GM20431 (cell line): ENCODE measurements at regions not wholly inside any gene's neighbourhood (a gene's known extent, or its start where the extent isn't known, plus 50 kb on each side); places are given as distances from the start of the nearest gene placed in this dataset.

Source experiments
- in situ Hi-C: fragments of 300-500 bp; cut with MseI, MboI; formaldehyde crosslinking; loops from one replicate; pipeline ENCODE4 v1.15.0; 2020; ENCODE audit warnings: low sequenced_read_pairs; ENCODE audit not compliant: unreplicated experiment

- in situ Hi-C loops, result no loop called here
Observed at GRCh38 chrY:8151561-8151960, 1185.7 kb upstream of the TSPY4 start.

DNA sequence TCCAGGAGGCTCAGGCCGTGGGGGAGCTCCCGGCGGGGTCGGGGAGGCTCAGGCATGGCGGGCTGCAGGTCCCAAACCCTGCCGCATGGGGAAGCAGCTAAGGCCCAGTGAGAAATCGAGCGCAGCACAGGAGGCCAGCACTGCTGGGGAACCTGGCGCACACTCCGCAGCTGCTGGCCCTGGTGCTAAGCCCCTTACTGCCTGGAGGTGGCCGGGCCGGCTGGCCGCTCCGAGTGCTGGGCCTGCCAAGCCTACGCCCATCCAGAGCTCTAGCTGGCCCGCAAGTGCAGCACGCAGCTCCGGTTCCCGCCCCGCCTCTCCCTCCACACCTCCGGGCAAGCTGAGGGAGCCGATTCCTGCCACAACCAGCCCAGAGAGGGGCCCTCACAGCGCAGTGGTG lies 1208.7 kb upstream of the TSPY4 start:
- in situ Hi-C loops, result no loop called here

GRCh38 chrY:8125907-8126571 lies 1211.2 kb upstream of the TSPY4 start:
- in situ Hi-C loops, result no loop called here

DNA sequence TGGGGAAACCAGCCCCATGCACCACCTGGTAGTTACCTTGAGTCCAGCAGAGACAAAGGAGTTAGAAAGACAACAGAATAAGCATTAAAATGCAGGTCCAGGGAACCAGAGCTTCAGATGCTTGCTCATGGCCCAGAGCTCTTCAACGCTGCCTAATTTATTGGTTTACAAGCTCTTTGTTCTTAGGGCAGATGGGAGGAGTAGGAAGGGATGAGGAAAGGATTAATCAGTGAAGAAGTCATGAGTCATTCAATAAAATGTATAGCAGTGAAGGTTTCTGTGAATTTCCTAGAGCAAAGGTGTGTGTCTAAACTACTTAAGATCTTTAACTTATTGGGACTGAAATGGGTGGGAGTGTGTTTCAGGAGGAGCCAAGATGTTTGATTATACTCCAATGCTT lies 1210.3 kb upstream of the AMELY start:
- in situ Hi-C loops, result no loop called here

GRCh38 chrY:8094429-8094828 lies 1182.9 kb upstream of the AMELY start:
- in situ Hi-C loops, result loop anchor here (25.0 kb wide), 1 partner anchor 107 kb away; no protein-coding TSS in a partner anchor

GRCh38 chrY:8092926-8093325 lies 1181.4 kb upstream of the AMELY start:
- in situ Hi-C loops, result loop anchor here (25.0 kb wide), 1 partner anchor 106 kb away; no protein-coding TSS in a partner anchor

- in situ Hi-C loops, result loop anchor here (25.0 kb wide), 1 partner anchor 99 kb away; no protein-coding TSS in a partner anchor
Observed at GRCh38 chrY:8085925-8086324, 1174.4 kb upstream of the AMELY start.

- in situ Hi-C loops, result loop anchor here (25.0 kb wide), 1 partner anchor 97 kb away; no protein-coding TSS in a partner anchor
Observed at GRCh38 chrY:8084192-8084591, 1172.6 kb upstream of the AMELY start.

DNA sequence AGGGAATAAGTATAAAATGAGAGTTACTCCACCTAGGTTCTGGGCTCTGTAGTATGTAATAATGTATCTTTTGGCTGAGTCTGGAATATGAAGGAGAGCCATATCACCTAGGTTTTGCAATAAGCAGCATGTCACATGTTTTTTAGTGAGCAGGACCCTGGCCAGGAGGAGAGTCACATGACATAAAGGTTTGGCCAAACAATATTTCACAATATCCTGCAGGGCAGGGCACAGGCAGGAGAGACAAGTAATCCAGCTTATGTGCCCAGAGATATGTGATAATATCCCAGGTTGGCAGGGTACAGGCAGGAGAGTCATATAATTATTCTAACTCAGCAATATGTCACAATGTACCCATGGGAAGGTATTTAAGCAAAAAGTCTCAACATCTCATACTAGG lies 1169.6 kb upstream of the AMELY start:
- in situ Hi-C loops, result loop anchor here (25.0 kb wide), 1 partner anchor 94 kb away; no protein-coding TSS in a partner anchor

GRCh38 chrY:8065220-8065619 lies 1153.7 kb upstream of the AMELY start:
- in situ Hi-C loops, result no loop called here

DNA sequence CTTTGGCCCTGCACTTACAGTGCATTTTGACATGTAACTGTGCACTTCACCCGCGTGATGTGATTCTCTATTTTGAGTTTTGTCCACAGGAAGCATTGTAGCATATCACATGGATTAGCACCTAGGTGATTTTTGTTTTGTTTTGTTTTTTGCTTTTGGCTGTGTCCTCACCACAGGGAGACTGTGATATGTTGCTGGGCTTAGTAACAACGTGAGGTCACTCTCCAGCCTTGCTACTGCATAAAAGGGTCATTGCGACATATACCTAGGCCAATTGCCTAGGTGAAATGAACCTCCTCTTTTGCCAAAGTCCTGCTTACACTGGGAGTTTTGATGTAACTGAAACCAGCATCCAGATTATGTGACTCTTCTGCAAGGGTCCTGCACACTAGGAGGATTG lies 1152.9 kb upstream of the AMELY start:
- in situ Hi-C loops, result no loop called here

DNA sequence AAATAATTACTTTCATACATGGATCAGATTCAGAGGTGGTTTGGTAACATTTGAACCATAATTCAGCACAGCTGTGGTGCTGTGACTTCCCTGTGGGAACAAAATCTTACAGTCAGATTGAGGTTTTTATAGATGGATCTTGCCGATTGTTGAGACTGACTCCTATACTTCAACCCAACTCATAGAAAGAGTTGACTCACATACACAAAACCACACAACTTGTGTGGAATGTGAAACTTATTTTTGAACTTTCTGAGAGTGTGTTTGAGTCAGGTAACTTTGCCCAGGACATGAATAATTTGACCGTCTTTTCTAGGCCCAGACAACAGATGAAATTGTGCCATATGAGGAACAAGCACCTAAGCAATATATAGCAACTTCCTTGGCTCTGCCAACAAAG lies 1152.4 kb upstream of the AMELY start:
- in situ Hi-C loops, result no loop called here

- in situ Hi-C loops, result no loop called here
Observed at GRCh38 chrY:8058613-8059012, 1147.1 kb upstream of the AMELY start.

- in situ Hi-C loops, result no loop called here
Observed at GRCh38 chrY:8051340-8051739, 1139.8 kb upstream of the AMELY start.

DNA sequence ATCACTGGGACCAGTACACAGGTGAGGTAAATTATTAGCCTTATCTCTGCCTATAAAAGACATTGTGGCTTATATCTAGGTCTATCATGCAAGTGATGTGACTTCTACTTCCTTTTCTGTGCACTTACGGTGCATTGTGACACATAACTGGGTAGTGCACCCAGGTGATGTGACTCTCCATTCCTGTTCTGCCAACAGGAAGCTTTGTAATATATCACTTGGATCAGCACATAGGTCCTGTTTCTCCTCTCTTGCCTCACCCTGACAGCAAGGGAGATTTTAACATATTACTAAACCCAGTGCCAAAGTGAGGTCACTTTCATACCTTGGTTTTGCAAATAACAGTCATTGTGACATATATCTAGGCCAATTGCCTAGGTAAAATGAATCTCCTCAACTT lies 1129.7 kb upstream of the AMELY start:
- in situ Hi-C loops, result no loop called here

- in situ Hi-C loops, result no loop called here
Observed at GRCh38 chrY:8036563-8036962, 1125.0 kb upstream of the AMELY start.

- in situ Hi-C loops, result no loop called here
Observed at GRCh38 chrY:8035653-8036052, 1124.1 kb upstream of the AMELY start.

GRCh38 chrY:8034673-8035072 lies 1123.1 kb upstream of the AMELY start:
- in situ Hi-C loops, result no loop called here

- in situ Hi-C loops, result no loop called here
Observed at GRCh38 chrY:8033200-8033599, 1121.6 kb upstream of the AMELY start.

GRCh38 chrY:8020540-8020939 lies 1109.0 kb upstream of the AMELY start:
- in situ Hi-C loops, result no loop called here

DNA sequence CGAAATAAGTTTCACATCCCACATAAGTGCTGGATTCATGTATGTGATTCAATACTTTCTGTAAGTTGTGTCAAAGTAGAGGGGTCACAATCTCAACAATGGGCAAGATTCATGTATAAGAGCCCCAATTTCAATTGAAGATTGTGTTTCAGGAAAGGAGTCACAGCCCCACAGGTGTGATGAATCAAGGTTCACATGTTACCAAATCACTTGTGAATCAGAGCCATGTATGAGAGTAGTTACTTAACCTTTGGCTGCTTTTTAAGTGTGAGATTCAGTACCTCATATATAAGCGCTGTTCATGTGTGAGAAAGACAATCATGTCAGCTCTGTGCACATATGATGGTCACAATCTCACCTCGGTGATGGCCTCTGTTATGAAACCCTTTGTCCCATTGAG lies 1100.0 kb upstream of the AMELY start:
- in situ Hi-C loops, result no loop called here

DNA sequence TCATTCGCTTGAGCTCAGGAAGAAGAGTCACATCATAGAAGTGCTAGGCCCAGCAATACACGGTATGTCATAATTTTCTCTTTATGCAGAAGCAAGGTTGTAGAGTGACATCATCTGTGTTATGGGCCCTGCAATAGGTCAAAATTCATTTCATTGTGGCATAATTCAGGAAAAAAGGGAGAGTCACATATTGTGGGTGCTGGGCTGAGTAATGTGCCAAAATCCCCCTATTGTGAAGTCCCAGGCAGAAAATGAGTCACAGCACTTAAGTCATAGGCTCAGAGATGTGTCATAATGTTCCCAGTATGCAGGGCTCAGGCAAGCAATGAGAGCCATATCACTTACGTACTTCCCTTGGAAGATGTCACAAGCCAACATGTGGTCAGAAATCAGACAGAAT lies 1092.6 kb upstream of the AMELY start:
- in situ Hi-C loops, result no loop called here
